GM18508 (cell line): ENCODE measurements at regions not wholly inside any gene's neighbourhood (a gene's known extent, or its start where the extent isn't known, plus 50 kb on each side); places are given as distances from the start of the nearest gene placed in this dataset.

Source experiments
- ATAC-seq: cut with Tn5 transposase; IDR thresholded peaks from one replicate; pipeline ENCODE4 v1.9.1; 2021; ENCODE audit warnings: moderate number of reproducible peaks; ENCODE audit not compliant: insufficient read depth, unreplicated experiment

DNA sequence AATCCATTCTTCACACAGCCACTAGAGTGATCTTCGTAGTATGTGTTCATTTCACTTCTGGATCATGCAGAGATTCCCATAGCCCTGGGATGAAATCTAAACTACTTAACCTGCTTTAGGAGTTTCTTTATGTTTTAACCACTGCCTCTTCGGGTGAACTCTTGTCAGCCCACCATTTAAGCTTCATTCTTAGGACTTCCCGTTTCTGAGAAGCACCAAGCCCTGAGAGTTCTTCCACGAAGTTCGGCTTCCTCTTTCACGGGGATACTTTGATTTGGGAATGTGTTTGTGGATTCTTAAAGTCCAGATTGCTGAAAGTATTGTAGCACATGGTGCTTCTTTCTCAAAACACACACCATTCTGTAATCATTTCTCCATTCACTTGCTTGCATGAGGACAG is 205.0 kb downstream of the UBE2E3 start:
- ATAC-seq: no peak

DNA sequence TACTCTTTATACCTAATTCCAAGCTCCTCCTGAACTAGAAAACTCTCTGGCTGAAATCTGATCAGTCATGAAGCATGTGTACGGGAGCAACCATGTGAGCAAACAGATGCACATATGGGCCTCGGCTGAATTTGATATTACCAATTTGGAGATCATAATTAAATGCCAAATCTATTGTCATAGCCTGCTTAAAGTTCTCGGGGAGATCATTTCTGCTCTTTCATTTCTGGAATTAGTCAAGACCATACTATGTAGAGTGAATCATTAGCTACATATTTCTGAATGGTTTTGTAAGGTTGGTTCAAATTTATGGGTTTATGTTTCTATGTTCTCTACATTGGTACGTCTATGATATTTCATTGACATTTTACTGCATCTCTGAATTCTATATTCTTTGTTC is 205.5 kb downstream of the UBE2E3 start:
- ATAC-seq: no peak

DNA sequence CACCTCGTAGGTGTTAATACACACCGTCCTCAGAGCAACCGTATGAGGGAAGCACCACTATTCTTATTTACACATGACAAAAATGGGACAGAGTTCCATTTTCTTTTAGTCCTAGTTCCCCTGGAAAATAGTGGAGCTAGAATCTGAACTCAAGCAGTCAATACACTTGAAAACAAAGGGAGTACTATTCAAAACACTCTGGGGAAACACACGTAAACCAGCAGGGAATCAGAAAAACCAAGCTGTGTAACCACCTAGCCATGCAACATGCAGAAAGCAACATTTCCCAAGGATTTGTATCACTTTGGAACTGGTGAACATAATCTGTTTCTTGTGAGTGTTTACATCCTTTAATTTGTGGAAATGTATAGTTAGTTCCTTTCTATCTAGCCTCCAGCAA is 208.2 kb downstream of the UBE2E3 start:
- no peak for ATAC-seq

DNA sequence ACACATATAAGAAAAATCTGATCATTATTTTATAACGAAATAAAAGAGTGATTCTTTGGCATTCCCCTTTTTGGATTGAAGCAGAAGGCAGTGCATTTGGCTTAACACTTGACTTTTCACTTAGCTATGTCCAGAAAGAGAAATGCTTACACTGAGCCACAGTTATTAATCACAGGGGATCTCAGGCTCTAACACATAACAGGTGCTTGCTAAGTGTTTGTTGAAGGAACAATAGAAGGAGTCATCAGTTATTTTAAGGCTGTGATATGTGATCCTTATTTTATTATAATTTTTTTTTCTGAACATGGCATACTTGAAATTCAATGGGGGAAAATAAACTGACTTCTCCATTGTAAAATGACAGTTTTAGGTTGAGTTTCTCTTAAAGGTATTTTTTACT is 209.5 kb downstream of the UBE2E3 start:
- no peak for ATAC-seq

DNA sequence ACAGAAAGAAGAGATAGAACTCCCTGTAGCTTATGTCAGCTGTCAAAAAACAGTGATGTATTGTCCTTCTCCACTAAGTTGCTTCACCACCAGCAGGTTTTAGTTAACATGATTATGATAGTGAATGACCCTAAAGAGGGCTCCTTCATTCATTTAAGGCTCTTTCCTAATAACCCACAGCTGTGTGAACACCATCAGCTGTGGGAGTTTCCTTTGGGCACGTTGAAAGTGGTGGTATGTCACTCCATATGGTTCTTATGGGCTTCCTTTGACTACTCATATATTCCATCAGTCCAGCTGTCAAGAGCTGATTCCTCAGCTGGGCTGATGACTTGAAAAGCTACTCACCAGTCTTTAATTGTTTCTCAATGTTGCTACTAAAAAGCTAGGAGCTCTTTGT is 210.3 kb downstream of the UBE2E3 start:
- ATAC-seq: no peak

DNA sequence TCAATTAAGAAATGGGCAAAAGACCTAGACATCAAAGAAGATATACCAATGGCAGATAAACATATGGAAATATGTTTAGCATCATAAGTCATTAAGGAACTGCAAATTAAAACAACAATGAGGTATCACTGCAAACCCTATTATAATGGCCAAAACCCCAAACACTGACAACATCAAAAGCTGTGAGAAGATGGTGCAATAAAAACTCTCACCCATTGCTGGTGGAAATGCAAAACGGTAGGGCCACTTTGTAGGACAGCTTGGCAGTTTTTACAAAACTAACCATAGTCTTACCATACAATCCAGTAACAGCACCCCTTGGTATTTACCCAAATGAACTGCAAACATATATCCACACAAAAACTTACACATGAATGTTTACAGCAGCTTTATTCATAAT is 213.1 kb downstream of the UBE2E3 start:
- ATAC-seq: no peak

DNA sequence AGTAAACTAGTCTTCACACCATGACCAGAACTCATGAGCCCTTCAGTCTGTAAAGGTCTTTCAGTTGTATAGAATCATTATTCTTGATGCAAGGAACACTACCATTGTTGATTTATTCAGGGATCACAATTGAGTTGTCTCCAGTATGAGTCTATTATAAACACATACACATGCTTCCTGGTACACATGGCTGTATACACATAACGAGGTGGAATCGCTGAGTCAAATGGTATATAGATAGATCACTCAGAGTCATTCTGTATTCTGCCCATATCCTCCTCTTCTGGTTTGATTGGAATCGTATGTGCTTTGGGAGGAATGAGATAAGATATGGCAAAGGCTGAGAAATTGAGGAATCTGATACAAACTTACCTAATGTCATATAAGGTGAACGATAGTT is 216.0 kb downstream of the UBE2E3 start:
- no peak for ATAC-seq

DNA sequence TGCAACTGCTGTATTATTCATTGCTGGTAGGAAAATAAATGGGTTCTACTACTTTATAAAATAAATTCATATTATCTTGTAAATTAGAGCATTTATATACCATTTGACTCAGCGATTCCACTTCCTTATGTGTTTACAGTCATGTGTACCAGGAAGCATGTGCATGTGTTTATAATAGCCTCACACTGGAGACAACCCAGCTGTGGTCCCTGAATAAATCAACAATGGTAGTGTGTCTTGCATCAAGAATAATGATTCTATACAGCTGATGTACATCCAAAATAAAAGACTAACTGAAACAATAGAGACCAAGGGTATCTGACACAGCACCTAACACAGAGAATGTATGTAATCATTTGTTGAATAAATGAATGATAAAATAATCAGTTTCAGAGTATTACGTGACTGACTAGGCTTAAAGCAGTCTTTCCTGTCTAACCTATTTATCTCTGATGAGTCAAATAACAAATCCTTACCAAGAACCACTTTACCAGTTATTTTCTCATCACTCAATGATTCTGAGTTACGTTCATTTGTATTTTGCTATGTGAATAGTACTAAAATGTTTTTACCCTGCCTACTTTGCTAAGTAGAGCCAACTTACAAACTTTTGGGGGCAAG is 216.8 kb downstream of the UBE2E3 start:
- no peak for ATAC-seq

DNA sequence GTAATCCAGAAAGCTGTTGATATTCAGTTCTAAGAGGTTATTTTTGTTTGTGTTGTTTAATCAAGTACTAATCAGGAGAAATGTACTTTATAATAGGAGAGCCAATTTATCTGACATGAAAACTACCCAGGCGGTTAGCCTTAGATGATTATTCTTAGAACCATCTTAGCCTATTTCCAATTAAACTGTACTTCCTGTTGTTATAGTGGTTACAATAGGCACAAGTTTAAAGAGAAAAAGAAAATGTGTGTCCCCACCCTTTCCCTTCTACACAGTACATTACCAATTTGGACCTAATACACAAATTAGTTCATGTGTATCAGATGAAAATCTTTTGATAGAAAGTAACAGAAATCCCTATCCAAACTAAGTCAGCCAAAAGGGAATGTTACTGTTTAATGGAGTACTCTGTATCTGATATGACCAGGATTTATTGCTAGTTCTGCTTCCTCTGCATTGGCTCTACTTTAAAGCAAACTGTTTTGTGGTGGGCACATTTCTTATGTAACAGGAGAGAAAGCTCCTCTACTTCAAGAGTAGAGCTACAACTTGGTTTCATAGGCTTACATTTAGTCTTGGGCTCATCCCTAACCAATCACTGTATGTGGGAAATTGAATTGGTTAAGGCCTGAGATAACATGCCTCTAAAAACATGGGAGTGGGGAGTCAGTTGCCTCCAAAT is 217.9 kb downstream of the UBE2E3 start:
- ATAC-seq: no peak

DNA sequence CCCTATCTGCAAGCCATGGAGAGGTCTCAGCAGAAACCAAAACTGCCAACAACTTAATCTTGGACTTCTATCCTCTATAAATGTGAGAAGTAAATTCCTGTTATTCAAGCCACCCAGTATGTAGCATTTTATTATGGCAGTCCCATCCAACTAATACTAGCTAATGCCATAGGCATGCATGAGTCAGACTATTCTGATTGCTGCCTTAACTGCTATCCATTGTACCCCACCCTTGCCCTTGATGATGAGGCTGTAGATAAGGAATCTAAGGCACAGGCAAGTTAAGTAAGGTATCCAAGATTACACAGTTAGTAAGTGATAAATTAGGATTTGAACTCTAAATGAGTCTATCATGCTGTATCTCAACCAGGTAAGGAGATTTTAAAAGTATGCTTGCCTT is 223.0 kb downstream of the UBE2E3 start:
- ATAC-seq: no peak

DNA sequence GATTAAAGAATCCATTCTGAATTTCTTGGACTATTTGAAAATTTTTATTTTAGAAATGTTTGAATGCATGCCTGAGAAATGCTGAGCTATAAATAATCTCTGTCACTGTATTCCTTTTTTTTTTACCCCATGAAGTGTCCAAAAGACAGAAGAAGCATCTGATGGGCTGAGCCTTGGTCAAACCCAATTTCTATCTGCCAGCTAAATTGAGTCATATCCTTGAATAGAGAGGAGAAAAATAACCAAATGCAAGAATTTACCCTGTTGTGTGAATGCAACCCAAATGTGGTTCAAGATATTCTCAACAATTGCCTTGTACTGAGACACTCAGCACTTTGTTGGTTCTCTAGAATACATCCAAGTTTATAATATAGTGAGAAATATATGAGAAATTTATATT is 223.5 kb downstream of the UBE2E3 start:
- ATAC-seq: no peak

DNA sequence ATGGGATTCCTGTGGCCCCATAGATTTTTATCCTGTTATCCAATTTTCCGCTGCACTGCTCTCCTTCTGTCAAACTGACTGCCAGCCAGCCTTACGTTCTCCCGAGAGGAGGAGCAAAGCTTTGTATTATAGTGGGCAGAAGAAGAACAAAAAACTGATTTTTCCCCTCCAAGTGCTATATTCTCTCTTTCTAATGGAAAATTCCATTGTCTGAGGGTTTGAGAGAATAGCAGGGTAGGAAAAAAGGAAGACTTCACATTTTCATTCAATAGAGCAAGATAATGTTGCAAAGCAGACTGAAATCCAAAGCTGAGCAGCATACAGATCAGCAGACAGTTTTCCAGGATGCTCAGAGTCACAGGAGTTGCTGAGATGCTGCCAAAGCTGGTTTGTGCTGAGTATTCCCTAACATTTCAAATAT is 238.0 kb downstream of the UBE2E3 start:
- no peak for ATAC-seq

DNA sequence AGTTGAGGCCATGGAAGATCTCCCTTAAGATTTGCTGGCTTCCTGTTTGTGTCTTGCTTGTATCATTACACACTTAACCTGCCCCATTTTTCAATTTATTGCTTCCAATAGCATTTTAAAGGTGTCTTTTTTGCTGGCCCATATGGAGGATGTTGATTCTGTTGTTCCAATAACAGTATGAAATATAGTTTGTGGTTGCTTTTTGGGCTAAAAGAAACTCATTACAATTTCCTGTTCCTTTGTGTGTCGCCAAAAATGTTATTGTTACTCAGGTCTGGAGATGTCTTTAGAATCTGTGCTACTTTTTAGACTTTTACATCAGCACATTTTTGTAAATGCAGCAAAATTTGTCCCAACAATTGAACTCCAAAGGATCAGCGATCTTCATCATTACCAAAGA is 234.0 kb upstream of the ITGA4 start:
- no peak for ATAC-seq

DNA sequence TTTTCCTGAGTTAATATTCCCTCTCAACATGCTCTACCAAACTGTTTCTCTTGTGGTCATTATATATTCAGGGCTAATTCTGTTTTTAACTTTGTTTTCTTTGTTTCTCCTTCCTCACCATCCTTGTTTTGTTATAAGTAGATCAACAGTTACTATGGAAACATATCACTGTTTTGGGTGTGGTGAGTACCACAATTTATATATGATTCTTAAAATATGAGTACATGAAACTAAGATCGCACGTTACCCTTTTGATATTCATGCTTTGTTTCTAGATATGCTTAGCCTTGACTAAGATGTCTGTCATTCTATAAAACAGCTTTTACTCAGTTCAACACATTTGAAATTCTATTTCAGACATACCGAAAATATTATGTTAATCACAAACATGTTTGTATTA is 232.3 kb upstream of the ITGA4 start:
- no peak for ATAC-seq

DNA sequence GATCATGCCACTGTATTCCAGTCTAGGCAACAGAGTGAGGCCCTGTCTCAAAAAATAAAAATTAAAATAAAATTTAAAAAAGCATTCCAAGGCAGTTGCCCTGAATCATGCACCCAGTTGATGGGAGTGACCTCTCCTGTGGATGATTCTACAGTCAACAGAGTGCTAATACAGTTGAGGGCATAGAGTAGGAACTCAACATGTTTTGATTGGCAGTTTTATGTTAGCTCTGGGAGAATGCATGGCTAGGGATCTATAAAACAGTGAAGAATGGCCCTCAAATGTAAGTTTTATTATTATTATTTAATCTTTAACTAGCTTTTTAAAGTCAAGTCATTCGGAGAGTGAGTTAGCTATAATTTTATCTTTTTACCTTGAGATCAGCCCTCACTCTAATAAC is 228.5 kb upstream of the ITGA4 start:
- ATAC-seq: no peak

DNA sequence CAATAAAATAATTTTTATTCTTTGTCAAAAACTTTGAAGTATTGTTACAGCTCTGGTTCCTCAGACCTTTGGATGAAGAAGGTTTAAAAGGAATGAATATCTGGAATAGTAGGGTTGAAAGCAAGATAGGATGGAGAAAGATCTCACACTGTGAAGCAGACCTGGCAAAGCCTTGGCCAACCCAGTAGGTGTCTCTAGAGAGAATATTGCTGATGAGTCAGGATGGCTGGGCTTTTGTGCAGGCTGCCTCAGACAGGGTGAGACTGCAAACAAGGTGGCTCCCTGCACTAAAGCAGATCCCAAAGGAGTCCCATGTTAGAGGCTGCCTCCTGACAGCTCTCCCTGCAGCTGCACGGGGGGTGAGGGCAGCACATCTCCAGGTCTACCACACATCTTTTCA is 226.0 kb upstream of the ITGA4 start:
- no peak for ATAC-seq

DNA sequence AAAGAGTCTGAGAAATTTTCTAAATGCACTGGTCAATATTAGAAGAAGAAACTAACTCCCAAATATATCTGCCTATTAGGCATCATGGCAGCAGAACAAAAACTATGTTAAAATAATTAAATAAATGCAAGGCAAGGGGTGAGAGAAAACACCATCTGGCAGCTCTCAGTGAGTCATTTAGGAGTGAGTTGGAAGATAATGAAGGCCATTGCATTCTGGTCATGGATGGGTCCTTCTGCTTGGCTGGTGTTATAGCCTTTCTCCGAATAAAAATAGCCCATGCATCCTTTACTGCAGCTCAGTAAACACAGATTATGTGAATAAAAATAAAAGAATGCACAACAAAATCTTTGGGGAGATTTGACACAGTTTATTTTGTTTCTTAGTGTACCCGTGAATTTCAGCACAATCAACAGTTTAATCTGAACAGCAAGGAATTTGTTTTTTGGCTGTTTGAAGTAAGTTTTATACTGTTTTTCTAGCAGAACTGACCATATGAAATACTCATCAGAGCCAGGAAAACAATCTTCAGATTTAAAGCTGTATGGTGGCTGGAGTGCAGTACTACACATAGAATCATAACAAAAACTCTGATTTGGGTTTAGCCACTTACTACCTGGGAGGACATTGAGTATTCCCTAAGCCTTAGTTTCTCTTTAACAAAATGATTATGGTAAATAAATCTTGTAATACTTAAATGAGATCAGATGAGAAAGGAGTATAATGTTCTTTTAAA is 225.1 kb upstream of the ITGA4 start:
- ATAC-seq: no peak

DNA sequence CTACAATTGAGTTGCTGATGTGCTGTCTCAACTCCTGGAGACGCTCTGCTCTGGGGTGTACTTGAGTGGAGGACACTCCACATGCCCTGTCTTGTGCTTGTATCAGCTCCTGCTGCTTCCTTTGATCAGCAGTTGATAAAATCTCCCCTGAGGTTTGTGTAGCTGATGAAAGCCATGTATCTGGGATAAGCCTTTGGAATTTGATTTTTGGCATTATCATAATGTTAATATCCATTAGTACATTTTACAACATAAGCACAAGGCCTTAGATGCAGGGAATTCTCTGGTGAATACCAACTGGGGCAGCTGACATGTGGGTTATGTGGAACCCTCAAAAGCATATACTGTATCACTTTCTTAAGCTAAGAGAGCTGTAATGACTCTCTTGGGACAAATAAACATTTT is 222.7 kb upstream of the ITGA4 start:
- no peak for ATAC-seq

DNA sequence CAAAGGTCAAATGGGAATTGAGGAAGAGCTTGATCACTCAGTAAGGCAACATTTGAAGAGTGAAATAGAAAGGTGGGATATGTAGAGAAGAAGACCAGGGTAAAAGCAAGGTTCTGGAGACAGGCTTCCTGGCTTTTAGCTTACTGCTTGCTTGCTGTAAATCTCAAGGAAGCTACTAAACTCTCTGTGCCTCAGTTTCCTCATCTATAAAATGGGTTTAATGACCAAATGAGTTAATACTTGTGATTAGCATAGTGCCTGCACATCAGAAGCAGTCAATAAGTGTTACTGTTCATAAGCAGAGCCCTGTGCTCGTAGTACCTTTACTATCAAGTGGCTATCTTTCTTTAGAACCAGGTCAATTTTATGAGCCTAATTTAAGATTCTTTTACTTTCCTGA is 222.2 kb upstream of the ITGA4 start:
- ATAC-seq: no peak

DNA sequence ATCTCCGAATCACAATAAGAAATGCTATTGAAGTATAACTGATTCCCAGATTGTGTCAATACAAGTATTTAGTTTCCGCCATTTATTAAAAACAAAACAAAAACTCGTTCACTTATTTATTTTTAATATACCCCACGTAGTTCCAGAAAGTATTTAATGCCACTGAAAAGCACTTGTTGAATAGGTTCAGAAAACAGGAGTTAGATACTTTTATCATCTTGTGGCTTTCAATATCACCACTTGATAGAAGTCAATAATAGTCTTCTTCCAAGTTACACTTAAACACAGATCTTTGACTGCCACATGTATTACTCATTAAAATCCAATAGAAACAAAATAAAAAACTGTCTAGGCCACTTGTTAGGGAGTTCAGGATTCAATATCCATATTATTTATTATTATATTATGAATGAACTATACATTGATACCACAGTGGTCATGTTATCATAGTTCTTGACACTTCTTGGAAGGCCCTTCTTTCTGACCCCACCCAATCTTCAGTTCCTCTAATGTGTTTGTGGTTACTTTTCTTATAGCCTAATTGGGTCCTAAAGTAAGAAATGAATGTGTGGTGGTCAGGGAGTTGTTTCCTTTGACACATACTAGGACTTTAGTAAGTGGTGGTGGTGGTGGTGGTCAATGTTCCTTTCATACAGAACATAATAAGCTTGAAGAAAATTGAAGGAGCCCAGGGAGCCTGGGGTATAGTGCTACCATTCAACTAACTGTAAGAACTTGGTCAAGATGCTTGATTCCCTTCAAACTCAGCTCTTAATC is 221.3 kb upstream of the ITGA4 start:
- peak; percentile 99 for ATAC-seq

DNA sequence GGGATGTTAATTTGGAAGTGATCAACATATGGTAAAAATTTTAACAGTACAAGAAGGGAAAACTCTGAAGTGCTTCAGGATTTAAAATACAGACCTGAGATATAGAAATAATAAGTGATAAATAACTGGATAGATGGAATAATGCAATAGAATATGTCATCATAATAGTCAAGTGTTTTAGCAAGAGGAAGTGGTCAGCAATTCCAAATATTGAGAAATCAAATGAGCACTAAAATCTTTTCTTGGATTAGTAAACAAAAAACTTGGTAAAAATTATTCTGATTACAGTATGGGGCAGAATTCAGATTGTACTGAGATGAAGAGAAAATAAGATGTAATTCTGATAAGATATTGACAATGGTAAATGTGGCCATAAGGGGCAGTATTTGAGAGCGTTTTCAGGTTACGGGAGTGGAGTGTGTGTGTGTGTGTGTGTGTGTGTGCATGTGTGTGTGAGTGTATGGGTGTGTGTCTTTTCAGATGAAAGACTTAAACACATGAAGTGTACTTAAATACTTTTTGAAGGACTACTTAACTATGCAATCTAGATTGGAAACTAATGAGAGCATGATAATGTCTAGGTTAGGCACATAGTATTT is 217.9 kb upstream of the ITGA4 start:
- no peak for ATAC-seq
